GM19395 (cell line): ENCODE measurements at regions not wholly inside any gene's neighbourhood (a gene's known extent, or its start where the extent isn't known, plus 50 kb on each side); places are given as distances from the start of the nearest gene placed in this dataset.
"Not testable (repeated sequence)": the region's sequence is repeated elsewhere in the genome, so short reads cannot be mapped to it uniquely, and the experiment has no call there.

Source experiments
- ATAC-seq: cut with Tn5 transposase; IDR thresholded peaks from one replicate; pipeline ENCODE4 v1.9.1; 2021; ENCODE audit warnings: mild to moderate bottlenecking, moderate library complexity; ENCODE audit not compliant: unreplicated experiment

GRCh38 chr3:115251509-115251908, 104.4 kb upstream of the ZBTB20 start:
- ATAC-seq = no peak

DNA sequence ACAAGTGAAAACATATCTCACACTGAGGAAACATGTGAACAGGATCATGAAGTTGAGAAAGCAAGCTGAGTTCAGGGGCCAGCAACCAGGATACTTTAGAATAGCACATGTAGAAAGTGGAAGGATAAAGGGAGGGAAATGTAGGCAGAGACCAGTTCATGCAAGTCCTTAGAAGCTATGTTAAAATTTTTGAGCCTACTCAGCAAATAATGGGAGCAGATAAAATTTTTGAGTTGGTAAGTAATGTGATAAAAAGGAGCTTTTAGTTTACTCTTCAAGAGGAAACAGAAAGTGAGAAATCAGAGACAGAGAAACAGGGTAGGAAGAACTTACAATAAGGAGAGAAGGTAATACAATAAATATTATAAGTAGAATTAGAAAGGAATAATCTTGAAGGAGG, 105.6 kb upstream of the ZBTB20 start:
- no peak for ATAC-seq

GRCh38 chr3:115254492-115255196, 107.6 kb upstream of the ZBTB20 start:
- no peak for ATAC-seq

DNA sequence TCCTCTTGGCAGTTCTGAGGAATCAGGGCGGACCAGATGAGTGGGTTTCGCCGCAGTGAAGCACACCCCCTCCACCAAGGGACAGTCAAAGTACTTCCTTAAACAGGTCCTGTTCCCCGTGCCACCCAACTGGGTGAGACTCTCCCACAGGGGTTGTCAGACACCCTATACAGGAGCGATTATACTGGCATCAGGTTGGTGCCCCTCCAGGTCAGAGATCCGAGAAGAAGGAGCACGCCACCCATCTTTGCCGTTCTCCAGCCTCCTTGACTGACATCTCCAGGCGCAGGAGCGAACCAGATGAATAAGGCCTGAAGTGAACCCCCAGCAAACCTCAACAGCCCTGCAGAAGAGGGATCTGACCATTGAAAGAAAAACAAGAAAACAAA, 108.1 kb upstream of the ZBTB20 start:
- ATAC-seq = no peak

DNA sequence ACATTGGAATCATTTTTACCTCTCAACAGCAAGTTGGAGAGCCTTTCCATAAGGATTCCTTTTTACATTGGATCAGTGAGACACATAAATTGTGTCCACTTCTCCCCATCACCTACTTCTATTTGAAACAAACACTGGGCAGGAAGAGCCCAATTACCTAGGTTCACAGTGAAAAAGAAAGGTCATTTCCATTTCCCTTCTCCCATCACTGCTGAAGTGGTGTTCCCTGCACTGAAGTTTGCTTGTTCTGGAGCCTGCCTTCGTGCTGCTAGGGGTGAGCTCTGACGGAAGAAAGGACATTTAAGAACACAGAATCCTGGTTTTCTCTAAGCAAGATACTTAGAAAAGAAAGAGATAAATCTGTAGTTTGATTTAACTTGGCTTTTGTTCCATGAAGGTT, 123.8 kb upstream of the ZBTB20 start:
- ATAC-seq = no peak

DNA sequence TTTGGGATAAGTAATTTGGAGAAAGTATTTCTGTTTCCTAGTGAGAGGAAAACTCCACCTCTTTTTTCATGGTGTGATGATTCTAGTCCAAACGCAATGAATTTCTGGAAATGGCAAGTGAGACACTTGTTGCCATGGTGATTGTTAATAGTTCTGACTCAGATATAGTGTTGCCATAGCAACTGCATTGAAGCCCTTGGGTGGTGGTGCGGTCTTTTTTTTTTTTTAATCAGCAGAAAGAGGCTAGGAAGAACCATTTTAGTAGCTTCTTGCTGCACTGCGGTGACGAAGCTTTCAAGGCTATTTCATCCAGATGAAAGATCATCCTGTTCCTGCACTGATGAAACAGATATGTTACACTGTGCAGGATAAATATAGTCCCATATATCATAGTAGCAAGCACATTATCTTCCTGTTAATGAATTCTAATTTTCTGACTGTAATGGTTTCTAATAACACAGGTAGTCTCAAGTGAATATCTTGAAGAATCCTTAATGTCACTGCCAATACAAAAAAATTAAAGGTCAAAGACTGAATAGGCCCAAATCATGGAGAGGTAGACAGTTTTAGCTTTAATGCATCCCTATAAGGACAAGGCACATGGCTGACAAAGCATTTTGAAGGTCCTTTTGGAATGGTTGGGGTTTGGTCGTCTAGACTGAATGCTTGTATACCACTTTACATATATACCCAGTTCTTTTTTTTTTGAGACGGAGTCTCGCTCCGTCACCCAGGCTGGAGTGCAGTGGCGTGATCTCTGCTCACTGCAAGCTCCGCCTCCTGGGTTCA, 125.1 kb upstream of the ZBTB20 start:
- no peak for ATAC-seq

DNA sequence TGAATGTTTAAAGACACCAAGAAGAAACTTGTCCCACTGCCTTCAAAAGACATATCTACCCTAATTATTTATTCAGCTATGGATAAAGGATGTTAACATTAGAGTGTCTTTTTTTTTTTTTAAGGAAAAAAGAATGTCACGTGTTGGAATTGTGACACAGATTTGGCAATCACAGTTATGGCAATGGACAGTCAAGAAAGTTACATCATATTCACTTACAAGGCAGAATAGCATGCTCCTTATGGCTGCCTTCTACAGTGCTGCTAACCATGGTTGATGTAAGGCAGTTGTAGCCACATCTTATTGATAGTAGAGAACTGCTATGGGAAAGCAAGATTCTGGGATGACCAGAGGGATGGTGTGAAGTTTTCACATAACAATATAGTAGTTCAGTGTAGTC, 128.8 kb upstream of the ZBTB20 start:
- ATAC-seq = no peak

GRCh38 chr3:115279939-115280338, 132.9 kb upstream of the ZBTB20 start:
- no peak for ATAC-seq

DNA sequence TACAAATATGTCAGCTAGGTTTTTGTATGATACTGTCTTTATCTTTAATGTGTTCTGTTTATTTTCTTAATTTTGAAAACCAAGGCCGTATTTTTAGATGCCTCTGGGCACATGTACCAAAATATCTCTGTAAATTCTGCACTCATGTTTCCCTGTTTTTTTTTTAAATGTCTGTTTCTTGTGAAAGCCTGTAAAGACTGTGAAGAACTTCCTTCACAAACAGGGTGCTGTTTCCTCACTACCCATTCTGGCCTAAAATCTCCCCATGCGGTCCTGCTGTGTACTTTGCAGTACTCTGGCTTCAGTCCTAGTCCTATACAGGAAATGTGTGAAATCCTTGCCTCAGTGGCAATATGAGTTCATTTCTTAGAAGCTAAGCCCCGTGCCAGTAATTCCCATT, 133.4 kb upstream of the ZBTB20 start:
- ATAC-seq = no peak

DNA sequence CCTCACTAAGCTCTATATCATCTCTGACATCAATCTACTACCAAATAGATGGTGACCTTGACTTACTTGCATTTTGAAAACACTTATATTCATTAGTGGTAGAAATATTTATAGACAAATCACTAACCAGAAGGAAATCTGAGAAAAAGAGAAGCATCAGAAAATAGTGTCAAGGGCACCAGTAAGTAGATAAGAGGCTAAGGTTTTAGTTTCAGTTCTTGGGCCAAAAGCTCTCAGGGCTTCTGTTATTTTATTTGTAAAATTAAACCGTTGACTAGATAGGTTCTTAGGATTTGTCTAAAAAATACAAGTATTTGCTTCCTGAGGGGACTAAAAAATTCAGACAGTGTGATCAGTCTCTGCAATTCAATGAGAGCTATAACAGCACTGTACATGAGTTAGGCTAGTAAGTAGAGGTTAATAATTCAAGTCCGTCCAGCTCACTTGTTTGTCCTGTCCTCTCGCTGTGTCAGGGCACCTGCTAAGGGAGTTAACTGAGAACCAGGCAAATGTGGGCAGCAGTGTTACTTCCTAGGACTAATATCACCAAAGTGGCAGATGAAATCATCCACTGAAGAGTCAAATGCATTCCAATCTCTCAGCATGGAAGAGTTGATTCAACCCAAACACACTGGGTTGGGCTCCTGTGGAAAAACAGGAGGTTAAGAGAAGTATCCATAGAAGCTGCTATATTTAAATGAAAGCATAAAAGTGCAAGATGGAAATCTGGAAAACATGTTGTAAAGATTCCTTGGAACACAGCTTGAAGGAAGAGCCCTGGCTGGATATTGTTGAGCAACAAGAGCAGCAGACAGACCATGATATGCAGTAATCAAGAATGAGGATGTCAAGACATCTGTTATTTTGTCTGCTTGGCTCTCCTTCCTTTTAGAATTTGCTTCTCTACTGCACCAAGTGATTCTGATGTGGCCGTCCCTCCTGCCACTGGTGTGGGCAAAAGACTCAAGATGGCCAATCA, 134.9 kb upstream of the ZBTB20 start:
- ATAC-seq = no peak

DNA sequence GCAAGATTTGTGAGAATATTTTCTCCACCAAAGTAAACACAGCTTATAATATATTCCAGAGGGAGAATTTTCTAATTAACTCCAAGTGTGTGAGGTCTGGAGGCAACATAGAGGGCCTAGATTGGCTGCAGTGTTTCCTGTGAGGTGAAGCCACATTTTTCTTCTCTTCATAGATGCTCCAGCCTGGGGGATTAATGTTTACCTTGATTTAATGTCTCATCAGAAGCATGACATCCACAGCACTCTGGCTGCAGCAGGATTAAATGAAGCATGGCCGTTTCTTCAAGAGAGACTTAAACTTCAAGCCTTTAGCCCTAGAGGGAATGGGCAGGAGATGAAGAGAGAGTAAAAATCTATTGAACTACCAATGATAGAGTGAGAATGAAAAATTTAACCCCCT, 137.9 kb upstream of the ZBTB20 start:
- no peak for ATAC-seq

DNA sequence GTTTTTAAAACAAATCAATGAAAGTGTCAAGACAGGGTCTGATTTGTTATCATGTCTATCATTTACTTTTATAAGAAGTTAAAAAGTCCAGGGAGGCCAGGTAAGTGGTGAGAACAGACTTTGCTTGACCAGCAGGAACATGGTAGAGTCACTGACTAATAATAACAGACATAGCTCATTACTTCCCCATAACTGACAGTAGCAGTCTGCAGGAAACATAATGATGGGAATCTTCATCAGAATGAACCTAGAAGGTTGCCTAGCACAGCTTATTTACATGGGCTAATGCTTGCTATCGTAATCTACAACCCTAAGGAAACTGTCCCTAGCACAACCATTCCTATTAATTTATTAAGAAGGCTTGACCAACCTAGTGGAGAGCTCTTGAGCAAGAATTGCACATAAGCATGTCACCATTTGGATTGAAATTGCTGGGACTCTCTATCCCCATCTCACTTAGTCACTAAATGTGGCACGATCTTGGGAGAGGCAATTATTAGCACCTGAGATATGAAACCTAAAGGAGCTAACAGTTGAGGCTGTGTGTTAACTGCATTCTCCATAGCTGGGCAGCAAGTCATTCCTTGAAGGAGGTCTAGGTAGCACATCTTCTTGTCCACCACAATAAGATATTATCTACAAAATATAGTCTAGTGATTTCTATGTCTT, 139.6 kb upstream of the ZBTB20 start:
- ATAC-seq = no peak

DNA sequence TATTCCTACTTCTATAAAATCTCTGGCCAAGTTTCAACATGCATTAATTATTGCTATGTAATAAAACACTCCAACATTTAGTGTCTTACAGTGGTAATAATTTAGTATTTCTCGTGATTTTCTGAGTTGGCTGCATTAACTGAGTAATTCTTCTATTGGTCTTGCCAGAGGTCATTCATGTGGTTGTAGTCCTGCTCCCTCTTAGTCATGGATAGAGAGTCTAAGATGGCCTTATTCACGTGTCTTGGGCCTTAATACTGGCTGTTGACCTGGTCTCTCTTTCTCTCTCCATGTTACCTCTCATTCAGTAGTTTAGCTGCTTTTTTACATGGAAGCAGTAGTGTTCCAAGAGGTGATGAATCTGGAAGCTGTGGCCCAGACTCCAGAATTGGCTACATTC, 140.1 kb upstream of the ZBTB20 start:
- ATAC-seq = no peak

DNA sequence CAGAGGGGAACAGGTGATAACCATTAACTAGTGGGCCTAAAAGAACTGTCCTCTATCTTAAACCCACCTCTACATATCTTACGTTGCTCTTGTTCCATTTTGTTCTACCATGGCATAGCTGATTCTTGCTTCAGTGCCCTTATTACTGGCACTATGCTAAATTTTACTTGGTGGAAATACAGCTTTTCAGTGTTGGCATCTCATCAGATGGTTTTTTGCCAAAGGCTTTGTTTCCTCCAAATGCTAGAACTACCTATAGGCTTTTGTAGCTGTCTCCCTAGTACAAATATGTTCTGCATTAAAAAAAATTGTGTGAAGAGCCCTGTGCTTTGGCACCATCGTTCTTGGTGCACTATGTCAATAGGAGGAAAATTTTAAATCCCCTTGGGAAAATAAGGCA, 145.0 kb upstream of the ZBTB20 start:
- no peak for ATAC-seq

DNA sequence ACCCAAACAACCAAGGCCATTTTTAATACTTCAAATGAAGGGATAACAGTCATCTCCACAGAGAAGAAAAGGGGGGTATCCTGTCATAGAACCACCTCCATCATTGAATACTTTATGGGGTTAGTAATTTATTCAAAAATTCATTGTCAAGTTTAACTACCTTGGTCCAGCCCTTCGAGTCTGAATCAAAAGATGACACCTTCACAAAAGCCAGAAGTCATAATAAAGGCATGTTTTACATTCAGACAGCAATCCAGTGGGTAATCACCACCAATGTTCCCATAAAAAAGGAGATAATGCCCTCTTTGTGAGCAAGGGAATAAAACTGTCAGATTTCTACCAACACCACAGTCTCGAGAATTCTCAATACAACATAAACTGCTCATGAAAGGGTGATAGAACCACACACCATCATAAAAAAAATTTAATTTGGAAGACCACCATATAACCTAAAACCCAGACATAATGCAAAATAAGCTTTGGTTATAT, 145.6 kb upstream of the ZBTB20 start:
- no peak for ATAC-seq

DNA sequence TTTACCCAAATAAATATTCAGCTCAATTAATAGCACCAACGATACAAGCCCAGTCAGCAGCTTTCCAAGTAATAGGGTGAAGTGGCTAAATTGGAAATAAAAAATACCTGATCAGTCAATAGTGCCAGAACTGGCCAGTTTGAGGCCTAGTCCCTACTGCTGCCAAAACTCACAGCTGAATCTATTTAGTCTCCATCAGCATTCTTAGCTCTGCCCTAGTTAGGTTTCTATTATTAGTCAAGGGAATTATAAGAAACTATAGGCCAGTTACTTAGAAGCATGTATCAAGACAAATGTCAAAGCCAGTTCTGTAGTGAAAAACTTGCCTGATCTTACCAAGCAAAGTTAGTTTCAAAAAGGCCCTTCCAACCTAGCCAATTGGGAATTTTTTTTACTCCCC, 146.2 kb upstream of the ZBTB20 start:
- no peak for ATAC-seq

DNA sequence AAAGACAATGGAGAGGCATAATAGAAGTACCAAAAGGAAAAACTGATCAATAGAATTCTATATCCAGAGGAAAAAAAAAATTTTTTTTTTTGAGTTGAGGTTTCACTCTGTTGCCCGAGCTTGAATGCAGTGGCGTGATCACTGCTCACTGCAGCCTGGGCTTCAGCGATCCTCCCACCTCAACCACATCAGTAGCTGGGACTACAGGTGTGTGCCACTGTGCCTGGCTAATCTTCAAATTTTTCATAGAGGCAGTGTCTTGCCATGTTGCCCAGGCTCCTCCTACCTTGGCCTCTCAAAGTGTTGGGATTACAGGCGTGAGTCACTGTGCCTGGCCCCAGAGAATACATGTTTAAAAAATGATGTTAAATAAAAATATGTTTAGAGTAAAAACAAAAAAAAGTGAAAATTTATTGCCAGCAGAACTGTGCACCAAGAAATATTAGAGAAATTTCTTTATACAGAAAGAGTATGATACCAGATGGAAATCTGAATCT, 154.3 kb upstream of the ZBTB20 start:
- ATAC-seq = no peak

DNA sequence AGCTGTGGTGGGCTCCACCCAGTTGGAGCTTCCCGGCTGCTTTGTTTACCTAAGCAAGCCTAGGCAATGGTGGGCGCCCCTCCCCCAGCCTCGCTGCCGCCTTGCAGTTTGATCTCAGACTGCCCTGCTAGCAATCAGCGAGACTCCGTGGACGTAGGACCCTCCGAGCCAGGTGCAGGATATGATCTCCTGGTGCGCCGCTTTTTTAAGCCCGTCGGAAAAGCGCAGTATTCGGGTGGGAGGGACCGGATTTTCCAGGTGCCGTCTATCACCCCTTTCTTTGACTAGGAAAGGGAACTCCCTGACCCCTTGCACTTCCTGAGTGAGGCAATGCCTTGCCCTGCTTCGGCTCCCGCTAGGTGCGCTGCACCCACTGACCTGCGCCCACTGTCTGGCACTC, 170.9 kb upstream of the ZBTB20 start:
- not testable (repeated sequence) for ATAC-seq

GRCh38 chr3:115321400-115321805, 174.3 kb upstream of the ZBTB20 start:
- no peak for ATAC-seq

DNA sequence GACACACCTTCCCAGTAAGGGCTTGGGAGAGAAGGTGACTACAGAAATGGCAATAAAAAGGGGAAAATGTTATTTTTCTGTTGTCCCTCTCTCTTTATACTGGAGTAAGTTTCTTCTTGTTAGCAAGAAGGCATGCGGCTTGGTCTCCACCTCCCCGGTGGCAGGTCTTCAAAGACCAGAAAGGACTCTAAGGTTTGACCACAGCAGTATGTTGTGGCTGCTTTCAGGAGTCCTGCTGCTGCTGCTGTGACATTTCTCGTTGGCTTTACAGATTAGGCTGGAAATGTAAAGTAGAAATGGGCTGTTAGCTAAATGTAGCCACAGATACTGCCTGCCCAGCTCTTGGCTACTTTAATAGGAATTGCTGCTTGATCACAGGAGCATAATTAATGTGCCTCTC, 175.8 kb upstream of the ZBTB20 start:
- ATAC-seq = no peak

GRCh38 chr3:115323380-115323779, 176.3 kb upstream of the ZBTB20 start:
- no peak for ATAC-seq
